GM12801 (cell line): ENCODE measurements at regions not wholly inside any gene's neighbourhood (a gene's known extent, or its start where the extent isn't known, plus 50 kb on each side); places are given as distances from the start of the nearest gene placed in this dataset.

ENCODE experiments used
- CTCF ChIP-seq: IDR thresholded peaks from one replicate; pipeline ENCODE4 v1.5.1; 2011; ENCODE audit warnings: control low read depth; ENCODE audit not compliant: insufficient read length; ENCODE audit errors: extremely low read depth

- TF ChIP-seq CTCF, result no peak
Observed at GRCh38 chr10:83654689-83655088, 484.6 kb upstream of the GHITM start.

GRCh38 chr10:83656924-83657323, 482.4 kb upstream of the GHITM start:
- no peak for TF ChIP-seq CTCF

GRCh38 chr10:83657487-83657886, 481.8 kb upstream of the GHITM start:
- TF ChIP-seq CTCF, result no peak

- TF ChIP-seq CTCF, result no peak
Observed at GRCh38 chr10:83663918-83664317, 475.4 kb upstream of the GHITM start.

- no peak for TF ChIP-seq CTCF
Observed at GRCh38 chr10:83666762-83667161, 472.5 kb upstream of the GHITM start.

- no peak for TF ChIP-seq CTCF
Observed at GRCh38 chr10:83667594-83667993, 471.7 kb upstream of the GHITM start.

- TF ChIP-seq CTCF, result no peak
Observed at GRCh38 chr10:83673316-83673715, 466.0 kb upstream of the GHITM start.

GRCh38 chr10:83677795-83678194, 461.5 kb upstream of the GHITM start:
- no peak for TF ChIP-seq CTCF
